ENCODE measurements at regions not wholly inside any gene's neighbourhood (a gene's known extent, or its start where the extent isn't known, plus 50 kb on each side); places are given as distances from the start of the nearest gene placed in this dataset.
A peak's percentile ranks its signal among the peaks of the same experiment; 100 is the strongest.

DNA sequence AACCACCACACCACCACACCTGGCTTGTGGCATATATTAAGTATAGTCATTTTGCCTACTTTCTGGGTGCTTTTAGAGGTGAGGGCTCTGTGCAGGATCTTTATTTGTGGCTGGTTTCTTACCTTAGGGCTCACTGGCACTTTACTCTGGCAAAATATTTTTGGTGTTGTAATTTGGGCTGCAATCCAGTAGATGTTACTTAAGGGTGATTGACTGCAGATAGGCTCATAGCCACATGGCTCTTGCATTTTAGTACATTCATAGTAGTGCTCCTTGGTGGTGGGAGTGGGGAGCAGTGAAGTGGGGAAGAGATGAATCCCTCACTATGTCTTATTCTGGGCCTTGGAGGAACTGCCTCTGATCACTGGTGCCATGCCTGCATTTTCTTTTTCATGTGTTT is 376.1 kb upstream of the GRIN3A start:
- no peak for DNase-seq

DNA sequence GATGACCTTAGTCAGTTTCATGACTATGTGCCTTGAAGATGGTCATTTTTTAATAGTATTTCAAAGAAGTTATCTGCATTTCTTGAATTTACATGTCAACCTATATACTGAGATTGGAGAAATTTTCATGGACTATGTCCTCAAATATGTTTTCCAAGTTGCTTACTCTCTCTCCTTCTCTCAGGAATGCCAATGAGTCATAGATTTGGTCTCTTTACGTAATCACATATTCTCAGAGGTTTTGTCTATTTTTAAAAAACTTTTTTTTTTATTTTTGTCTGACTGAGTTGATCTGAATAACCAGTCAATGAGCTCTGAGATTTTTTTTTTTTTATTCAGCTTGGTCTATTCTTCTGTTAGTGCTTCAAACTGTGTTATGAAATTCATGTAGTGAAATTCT is 374.7 kb upstream of the GRIN3A start:
- no peak for DNase-seq

GRCh38 chr9:102106439-102106838 is 368.0 kb upstream of the GRIN3A start:
- no peak for DNase-seq

DNA sequence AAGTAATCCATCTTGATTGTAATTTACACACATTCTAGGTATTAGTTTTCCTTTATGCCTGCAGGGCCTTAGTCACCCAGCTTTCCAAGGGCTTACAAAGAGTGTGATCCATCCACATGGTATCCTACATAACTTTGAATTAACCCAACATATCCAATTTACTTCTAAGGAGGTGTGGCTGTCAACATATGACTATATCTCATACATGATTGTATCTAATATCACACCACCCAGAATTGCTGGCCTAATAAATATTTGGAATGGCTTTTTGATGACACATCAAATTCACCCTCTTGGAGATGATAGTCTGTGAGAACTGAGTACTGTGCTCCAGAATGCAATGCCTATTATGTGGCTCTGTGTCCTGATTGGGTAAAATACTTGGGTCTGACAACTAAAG is 363.3 kb upstream of the GRIN3A start:
- DNase-seq = no peak

- no peak for DNase-seq
Observed at GRCh38 chr9:102087141-102087540, 348.7 kb upstream of the GRIN3A start.

DNA sequence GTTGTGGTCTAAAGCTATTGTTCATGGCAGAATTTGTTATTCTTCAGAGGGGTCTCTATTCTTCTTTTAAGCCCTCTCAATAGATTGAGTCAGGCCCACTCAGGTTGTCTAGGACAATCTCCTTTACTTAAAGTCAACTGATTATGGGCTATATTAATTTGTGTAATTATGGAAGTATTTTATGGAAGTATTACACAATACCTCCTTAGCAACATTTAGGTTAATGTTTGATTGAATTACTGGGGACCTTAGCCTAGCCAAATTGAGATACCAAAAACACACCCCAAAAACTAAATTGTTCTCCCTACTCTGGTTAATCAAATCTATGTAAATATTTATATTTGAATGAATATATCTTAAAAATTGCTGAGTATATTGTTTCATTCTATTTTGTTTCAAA is 347.1 kb upstream of the GRIN3A start:
- no peak for DNase-seq

DNA sequence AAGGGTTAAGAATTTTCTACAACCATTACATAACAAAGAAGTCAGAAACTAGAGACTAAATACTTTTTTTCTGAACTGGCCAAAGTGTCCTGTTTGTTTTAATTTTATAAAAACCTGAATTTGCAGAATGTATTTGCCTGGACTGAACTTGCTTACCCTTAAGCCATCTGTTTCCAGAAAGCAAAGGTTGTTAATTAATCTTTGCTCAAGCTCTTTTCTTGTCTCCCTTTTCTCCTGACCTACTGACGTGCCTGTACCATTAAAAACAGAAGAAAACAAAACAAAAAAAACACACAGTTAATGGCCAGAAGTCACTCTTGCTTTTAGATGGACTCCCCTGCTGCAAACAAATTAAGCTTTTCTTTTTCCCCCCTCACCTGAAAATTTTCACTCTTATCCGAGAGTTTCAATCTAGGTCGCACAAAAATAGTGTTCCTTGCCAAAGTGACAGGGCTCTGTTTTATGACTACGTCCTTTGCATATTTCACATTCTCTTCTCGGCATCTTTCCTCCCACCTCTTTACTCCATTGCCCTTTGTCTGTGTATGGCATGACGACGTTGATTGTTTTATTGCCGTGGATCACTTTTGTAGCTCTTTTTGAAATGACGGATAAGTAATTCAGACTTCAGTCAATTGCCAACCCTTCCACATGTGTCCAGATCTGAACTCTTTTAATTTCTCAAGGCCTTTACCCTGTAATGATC is 333.8 kb upstream of the GRIN3A start:
- DNase-seq = no peak

DNA sequence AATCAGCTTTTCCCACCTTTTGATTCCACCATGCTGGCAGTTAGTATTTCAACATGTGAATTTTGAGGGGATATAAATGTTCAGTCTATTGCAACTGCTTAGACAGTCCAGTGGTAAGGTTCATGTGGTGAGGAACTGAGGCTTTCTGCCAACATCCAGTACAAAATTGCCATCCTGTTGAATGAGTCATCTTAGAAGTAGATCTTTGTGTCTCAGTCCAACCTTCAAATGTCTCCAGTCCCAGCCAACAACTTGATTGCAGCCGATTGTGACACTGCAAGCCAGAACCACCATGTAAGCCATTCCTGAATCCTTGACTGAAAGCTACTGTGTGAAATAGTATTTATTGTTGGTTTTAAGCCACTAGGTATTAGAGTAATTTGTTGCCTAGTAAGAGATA is 331.5 kb upstream of the GRIN3A start:
- DNase-seq = no peak

DNA sequence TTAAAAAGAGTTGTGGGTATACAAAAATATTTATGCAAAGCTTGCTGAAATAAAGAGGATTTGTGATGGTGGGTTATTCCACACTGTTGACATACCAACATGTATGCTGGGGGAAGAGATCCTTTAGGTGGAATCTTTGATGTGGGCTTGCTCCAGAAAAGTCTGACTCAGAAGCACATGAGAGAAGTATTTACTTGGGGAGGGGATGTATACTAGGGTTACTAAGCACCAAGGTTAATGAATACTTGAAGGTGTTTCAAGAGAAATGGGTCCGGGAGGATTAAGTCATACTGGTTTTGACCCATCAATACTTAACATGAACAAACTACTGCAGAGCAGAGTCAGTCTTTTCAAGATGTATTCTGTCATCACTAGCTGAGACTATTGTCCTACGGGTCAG is 316.4 kb upstream of the GRIN3A start:
- DNase-seq = no peak

DNA sequence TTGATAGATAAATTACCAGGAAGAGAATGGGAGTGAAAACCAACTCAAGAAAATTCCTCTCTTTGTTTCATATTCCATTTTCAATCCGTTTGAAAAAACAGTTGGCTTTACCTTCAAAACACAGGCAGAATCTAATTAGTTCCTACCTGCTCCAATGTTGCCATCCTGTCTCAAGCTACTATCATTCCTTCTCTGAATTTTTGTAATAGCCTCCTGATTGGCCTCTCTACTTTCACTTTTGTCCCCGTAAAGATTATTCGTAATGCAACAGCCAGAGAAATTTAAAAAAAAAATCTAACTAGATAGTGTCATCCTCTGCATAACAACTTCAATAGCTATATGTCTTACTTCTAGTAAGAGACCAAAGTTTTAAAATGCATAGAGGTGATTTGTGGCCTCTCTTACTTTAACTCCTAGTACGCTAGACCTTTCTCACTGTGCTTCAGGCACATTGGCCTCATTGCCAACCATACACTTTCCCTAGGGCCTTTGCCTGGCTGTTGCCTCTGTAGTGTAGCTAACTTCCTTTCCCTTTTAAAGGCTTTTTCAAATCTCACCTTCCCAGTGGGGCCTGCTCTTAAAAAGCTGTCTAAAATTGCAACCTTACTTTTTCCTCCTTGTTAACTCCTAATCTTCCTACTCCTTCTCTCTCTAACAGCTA is 311.3 kb upstream of the GRIN3A start:
- no peak for DNase-seq

DNA sequence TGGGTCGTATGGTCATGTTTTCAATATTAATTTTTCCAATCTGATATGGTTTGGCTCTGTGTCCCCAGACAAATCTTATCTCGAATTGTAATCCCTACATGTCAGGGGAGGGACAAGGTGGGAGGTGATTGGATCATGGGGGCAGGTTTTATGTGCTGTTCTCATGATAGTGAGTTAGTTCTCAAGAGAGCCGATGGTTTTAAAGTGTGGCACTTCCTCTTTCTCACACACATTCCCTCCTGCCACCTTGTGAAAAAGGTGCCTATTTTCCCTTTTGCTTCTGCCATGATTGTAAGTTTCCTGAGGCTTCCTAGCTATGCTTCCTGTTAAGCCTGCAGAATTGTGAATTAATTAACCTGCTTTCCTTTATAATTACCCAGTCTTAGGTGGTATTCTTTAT is 309.1 kb upstream of the GRIN3A start:
- DNase-seq = no peak

GRCh38 chr9:102044133-102044532 is 305.7 kb upstream of the GRIN3A start:
- DNase-seq = no peak

DNA sequence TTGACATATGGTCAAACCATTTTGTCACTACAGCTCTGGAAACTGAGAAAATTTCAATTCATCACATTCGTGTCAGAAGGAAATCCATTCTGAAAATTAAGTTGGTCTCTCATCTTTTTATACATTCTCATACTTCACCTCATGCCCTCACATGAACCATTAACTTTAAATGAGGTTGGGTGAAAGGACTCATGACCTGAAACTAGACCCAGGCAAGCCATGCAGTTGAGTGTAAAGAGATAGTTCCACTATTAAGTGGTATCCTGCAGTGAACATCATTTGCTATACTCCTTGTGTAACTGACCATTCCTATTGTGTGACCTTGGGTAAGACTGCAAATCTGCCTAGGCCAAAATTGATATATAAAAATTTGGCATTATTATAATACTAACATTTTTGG is 299.6 kb upstream of the GRIN3A start:
- no peak for DNase-seq

DNA sequence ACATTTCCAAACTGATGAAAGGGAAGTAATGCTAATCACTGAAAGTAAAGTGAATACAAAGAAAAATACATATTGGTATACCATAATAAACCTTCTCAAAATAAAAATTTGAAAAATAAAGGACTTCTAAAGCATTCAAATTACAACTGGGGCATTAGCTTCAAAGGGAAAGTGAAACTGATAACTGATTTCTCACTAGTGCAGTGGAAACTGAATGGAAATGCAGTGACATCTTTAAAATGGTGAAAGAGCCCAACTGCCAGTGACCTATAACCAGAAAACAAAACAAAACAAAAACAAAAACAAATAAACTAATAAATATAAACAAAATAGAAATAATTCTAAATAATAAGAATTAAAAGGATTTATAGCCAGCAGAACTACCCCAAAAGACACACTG is 297.5 kb upstream of the GRIN3A start:
- no peak for DNase-seq

GRCh38 chr9:102032614-102033013 is 294.2 kb upstream of the GRIN3A start:
- no peak for DNase-seq

GRCh38 chr9:102000956-102001355 is 262.5 kb upstream of the GRIN3A start:
- no peak for DNase-seq

- DNase-seq = peak; percentile 58 to 83
Observed at GRCh38 chr9:101999441-101999840, 261.0 kb upstream of the GRIN3A start.

DNA sequence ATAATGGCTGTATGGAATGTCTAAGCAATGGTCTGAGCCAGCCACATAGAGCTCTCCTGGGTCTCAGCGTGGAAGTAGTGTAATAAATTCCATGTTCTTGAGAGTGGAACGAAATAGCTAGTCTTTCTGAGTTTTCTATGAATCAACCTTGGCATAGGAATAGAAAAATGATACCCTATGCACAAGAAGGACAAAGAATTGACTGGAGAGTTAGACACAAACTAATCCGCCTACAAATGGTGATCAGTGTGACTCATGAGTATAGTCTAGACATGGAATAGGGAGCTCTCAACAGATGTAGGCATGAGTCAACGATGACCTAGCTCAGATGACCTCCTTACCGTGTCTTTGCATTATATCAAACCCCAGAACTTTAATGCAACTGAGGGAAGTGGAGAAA is 256.8 kb upstream of the GRIN3A start:
- no peak for DNase-seq

- no peak for DNase-seq
Observed at GRCh38 chr9:101993771-101994170, 255.3 kb upstream of the GRIN3A start.

GRCh38 chr9:101991926-101992325 is 253.5 kb upstream of the GRIN3A start:
- DNase-seq = no peak

GRCh38 chr9:101977614-101978210 is 239.3 kb upstream of the GRIN3A start:
- DNase-seq = peak; percentile 1 to 26

DNA sequence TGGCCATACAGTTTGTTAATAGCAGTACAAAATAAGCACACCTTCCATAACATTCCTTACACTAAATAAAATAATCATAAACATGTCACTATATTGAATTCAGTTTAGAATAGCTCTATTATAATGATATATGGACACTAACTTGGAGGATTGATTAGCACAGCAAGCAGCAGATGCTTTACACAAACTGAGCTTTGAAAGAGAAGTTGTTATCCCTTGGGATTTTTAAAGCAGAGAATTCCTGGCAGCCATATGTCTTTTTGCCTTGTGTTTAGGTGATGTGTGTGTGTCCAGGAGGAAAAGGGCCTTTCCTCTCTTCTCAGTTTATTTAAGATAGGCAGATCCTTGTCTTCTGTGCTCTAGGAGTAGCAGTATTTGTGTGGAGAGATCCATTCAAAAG is 232.2 kb upstream of the GRIN3A start:
- no peak for DNase-seq

GRCh38 chr9:101968392-101968791 is 229.9 kb upstream of the GRIN3A start:
- no peak for DNase-seq

DNA sequence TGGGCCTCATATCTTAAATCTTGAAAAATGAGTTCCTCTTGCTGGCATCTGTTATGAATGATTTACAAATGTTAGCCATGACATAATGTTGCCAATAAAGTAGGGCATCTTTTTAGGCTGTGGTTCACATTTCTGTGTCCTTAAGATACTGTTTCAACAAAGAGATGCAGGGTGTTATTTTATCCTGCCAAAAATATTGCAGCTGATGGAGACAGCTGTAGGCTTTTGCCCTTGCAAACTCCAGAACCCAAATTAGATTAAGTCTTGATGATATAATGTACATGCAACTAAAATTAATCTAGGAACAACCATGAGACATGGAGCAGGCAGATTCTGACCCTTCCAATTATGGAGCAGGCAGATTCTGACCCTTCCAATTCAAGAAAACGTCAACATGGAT is 228.2 kb upstream of the GRIN3A start:
- no peak for DNase-seq

- DNase-seq = no peak
Observed at GRCh38 chr9:101957705-101958104, 219.3 kb upstream of the GRIN3A start.

All from NCI-H2081 (cell line).